H1 (cell line): ENCODE measurements at regions not wholly inside any gene's neighbourhood (a gene's known extent, or its start where the extent isn't known, plus 50 kb on each side); places are given as distances from the start of the nearest gene placed in this dataset.

Experiments
- CTCF ChIA-PET: fragments of 300-600 bp; sonication (Branson Sonifier 250); formaldehyde crosslinking; loops from one replicate; lab custom pipeline; 2021; ENCODE audit not compliant: partially characterized antibody; lab: Charles Lee
- POLR2A ChIA-PET: fragments of 300-600 bp; sonication (Branson Sonifier 250); formaldehyde crosslinking; loops from one replicate; lab custom pipeline; 2021; ENCODE audit warnings: inconsistent platforms; ENCODE audit not compliant: partially characterized antibody; lab: Charles Lee
- DNase-seq, 2 experiments: peaks; one replicate each; pipeline versions ENCODE4 v3.0.0 to v3.0.0-alpha.2; 2010 to 2022; ENCODE audit warnings: low spot score in 2 of 2, low read depth in 1 of 2, mixed read lengths in 1 of 2
- FAIRE-seq: peaks from 2 replicates; lab custom pipeline; 2011; peaks lifted over from hg19 to GRCh38; lab: Jason Lieb, UNC
- H2AFZ ChIP-seq: 2 replicates; pipeline ENCODE4 v1.8.1; 2012; ENCODE audit warnings: low read length, inconsistent platforms
- H2AK5ac ChIP-seq: 2 replicates; pipeline ENCODE4 v1.6.1; 2013; ENCODE audit warnings: low read depth, low read length
- H2BK120ac ChIP-seq: replicated peaks from 2 replicates; pipeline ENCODE3; 2013; ENCODE audit warnings: low read depth, low read length, inconsistent platforms
- H2BK12ac ChIP-seq: 2 replicates; pipeline ENCODE4 v1.6.1; 2013; ENCODE audit warnings: low read depth, low read length
- H2BK15ac ChIP-seq: 2 replicates; pipeline ENCODE4 v1.6.1; 2013; ENCODE audit warnings: low read length
- H2BK20ac ChIP-seq: 2 replicates; pipeline ENCODE4 v1.6.1; 2013; ENCODE audit warnings: low read length
- H2BK5ac ChIP-seq: 2 replicates; pipeline ENCODE4 v1.6.1; 2013; ENCODE audit warnings: low read depth, low read length
- H3K14ac ChIP-seq: 2 replicates; pipeline ENCODE4 v1.6.1; 2013; ENCODE audit warnings: inconsistent platforms; ENCODE audit not compliant: insufficient read length
- H3K18ac ChIP-seq: 2 replicates; pipeline ENCODE4 v1.6.1; 2013; ENCODE audit warnings: low read length; ENCODE audit errors: extremely low read depth
- H3K23ac ChIP-seq: 2 replicates; pipeline ENCODE4 v1.6.1; 2013; ENCODE audit warnings: inconsistent platforms; ENCODE audit not compliant: insufficient read length
- H3K23me2 ChIP-seq: 2 replicates; pipeline ENCODE4 v1.6.1; 2013; ENCODE audit warnings: low read depth, low read length
- H3K27ac ChIP-seq: 2 replicates; pipeline ENCODE4 v1.6.1; 2011; ENCODE audit warnings: low read depth, low read length, inconsistent platforms
- H3K27me3 ChIP-seq, 4 experiments: replicated peaks in 1 of 4; 1 replicate in 1 of 4; 2 replicates in 3 of 4; pipeline versions ENCODE4 v1.6.1 to v1.8.1; 2011 to 2013; ENCODE audit warnings: low read length in 3 of 4, mild to moderate bottlenecking in 3 of 4, inconsistent platforms in 2 of 4, mixed read lengths in 2 of 4, moderate library complexity in 1 of 4; ENCODE audit not compliant: control insufficient read depth in 3 of 4, insufficient read depth in 3 of 4; ENCODE audit errors: extremely low read depth in 1 of 4
- H3K36me3 ChIP-seq, 4 experiments: 2 replicates each; pipeline versions ENCODE4 v1.6.1 to v1.8.1; 2011 to 2013; ENCODE audit warnings: mild to moderate bottlenecking in 4 of 4, low read length in 3 of 4, moderate library complexity in 2 of 4, control low read depth in 1 of 4, inconsistent platforms in 1 of 4; ENCODE audit not compliant: insufficient read depth in 4 of 4, control insufficient read depth in 2 of 4
- H3K4ac ChIP-seq: replicated peaks from 2 replicates; pipeline ENCODE3; 2013; ENCODE audit warnings: low read length, low read depth, mixed read lengths, inconsistent platforms; ENCODE audit not compliant: insufficient read length
- H3K4me1 ChIP-seq, 4 experiments: replicated peaks in 1 of 4; 1 replicate in 1 of 4; 2 replicates in 3 of 4; pipeline versions ENCODE4 v1.6.1 to v1.8.1; 2011 to 2013; ENCODE audit warnings: low read length in 3 of 4, inconsistent platforms in 2 of 4, mixed read lengths in 1 of 4; ENCODE audit not compliant: insufficient read depth in 4 of 4, control insufficient read depth in 3 of 4
- H3K4me2 ChIP-seq, 2 experiments: 2 replicates each; pipeline versions ENCODE4 v1.6.1 to v1.8.1; 2011 to 2013; ENCODE audit warnings: low read depth in 2 of 2, low read length in 2 of 2, control low read depth in 1 of 2, inconsistent platforms in 1 of 2, mild to moderate bottlenecking in 1 of 2; ENCODE audit not compliant: insufficient read depth in 1 of 2
- H3K4me3 ChIP-seq, 4 experiments: fragments of 200-600, 300-600 bp in 1 of 4; sonication (generic), shearing (Covaris generic), sonication (Bioruptor Twin) in 1 of 4; 2 replicates each; pipeline versions ENCODE4 v1.5.1 to v1.8.1; 2011 to 2016; ENCODE audit warnings: low read length in 4 of 4, low read depth in 3 of 4, control low read depth in 2 of 4, inconsistent platforms in 2 of 4, mild to moderate bottlenecking in 2 of 4, mixed read lengths in 1 of 4, moderate library complexity in 1 of 4; ENCODE audit not compliant: insufficient read depth in 2 of 4; ENCODE audit errors: extremely low read depth in 1 of 4
- H3K56ac ChIP-seq: replicated peaks from 2 replicates; pipeline ENCODE3; 2013; ENCODE audit warnings: low read depth, mild to moderate bottlenecking, mixed read lengths, low read length, inconsistent platforms; ENCODE audit not compliant: insufficient read length
- H3K79me1 ChIP-seq: 2 replicates; pipeline ENCODE4 v1.6.1; 2013; ENCODE audit warnings: low read depth, low read length, control low read depth
- H3K79me2 ChIP-seq, 2 experiments: 2 replicates each; pipeline versions ENCODE4 v1.6.1 to v1.8.1; 2012 to 2013; ENCODE audit warnings: low read length in 2 of 2, mild to moderate bottlenecking in 2 of 2, inconsistent platforms in 1 of 2; ENCODE audit not compliant: insufficient read depth in 2 of 2, control insufficient read depth in 1 of 2
- H3K9ac ChIP-seq, 4 experiments: replicated peaks in 1 of 4; 1 replicate in 1 of 4; 2 replicates in 3 of 4; pipeline versions ENCODE4 v1.6.1 to v1.8.1; 2011 to 2013; ENCODE audit warnings: low read depth in 3 of 4, low read length in 3 of 4, control low read depth in 2 of 4, mild to moderate bottlenecking in 2 of 4, moderate library complexity in 2 of 4, inconsistent platforms in 1 of 4; ENCODE audit errors: extremely low read depth in 1 of 4
- H3K9me3 ChIP-seq, 2 experiments: 2 replicates each; pipeline versions ENCODE4 v1.6.1 to v1.8.1; 2012 to 2013; ENCODE audit warnings: mild to moderate bottlenecking in 2 of 2, moderate library complexity in 2 of 2, control low read depth in 1 of 2, inconsistent platforms in 1 of 2, low read depth in 1 of 2, low read length in 1 of 2, mixed read lengths in 1 of 2; ENCODE audit not compliant: insufficient read depth in 2 of 2
- H4K20me1 ChIP-seq, 2 experiments: replicated peaks in 1 of 2; 2 replicates each; pipeline versions ENCODE3 to v1.8.1; 2011 to 2013; ENCODE audit warnings: inconsistent platforms in 2 of 2, low read length in 2 of 2, mild to moderate bottlenecking in 1 of 2; ENCODE audit not compliant: insufficient read depth in 2 of 2, control insufficient read depth in 1 of 2
- H4K5ac ChIP-seq: 2 replicates; pipeline ENCODE4 v1.6.1; 2013; ENCODE audit warnings: low read length, low read depth, mixed read lengths, inconsistent platforms; ENCODE audit not compliant: insufficient read length
- H4K8ac ChIP-seq: 2 replicates; pipeline ENCODE4 v1.8.0; 2013; ENCODE audit warnings: mild to moderate bottlenecking, moderate library complexity, low read length, inconsistent platforms; ENCODE audit not compliant: insufficient read depth; ENCODE audit errors: extremely low read depth
- H4K91ac ChIP-seq: replicated peaks from 2 replicates; pipeline ENCODE3; 2013; ENCODE audit warnings: low read length, mixed read lengths, inconsistent platforms; ENCODE audit not compliant: insufficient read length
- CTBP2 ChIP-seq: IDR thresholded peaks from 2 replicates; pipeline ENCODE4 v1.7.0; 2011; ENCODE audit warnings: borderline replicate concordance, mild to moderate bottlenecking, moderate library complexity, mixed read lengths, low read length; ENCODE audit not compliant: insufficient read depth, insufficient read length
- EGR1 ChIP-seq: IDR thresholded peaks from 2 replicates; pipeline ENCODE4 v1.6.1; 2011; ENCODE audit warnings: low read depth, low read length, borderline replicate concordance
- KDM4A ChIP-seq: IDR thresholded peaks from one replicate; pipeline ENCODE4 v1.7.1; 2012; ENCODE audit warnings: low read depth, mild to moderate bottlenecking, moderate library complexity, low read length, inconsistent platforms; ENCODE audit not compliant: severe bottlenecking
- PHF8 ChIP-seq: fragments of 200-600 bp; sonication (generic); conservative IDR thresholded peaks from 2 replicates; pipeline ENCODE4 v1.7.1; 2012; ENCODE audit warnings: low read depth, mild to moderate bottlenecking, inconsistent platforms, low read length, moderate library complexity
- SP2 ChIP-seq: IDR thresholded peaks from 2 replicates; pipeline ENCODE4 v1.6.1; 2012; ENCODE audit warnings: mild to moderate bottlenecking, low read length, inconsistent platforms
- TBP ChIP-seq: IDR thresholded peaks from 2 replicates; pipeline ENCODE4 v1.6.1; 2011; ENCODE audit warnings: low read depth, low read length, improper control_type of control experiment
- WGBS, 2 experiments: shearing (Covaris generic) in 1 of 2; methylation state at CpG; one replicate each; pipeline versions ENCODE4 v1.1.6 to v1.1.7; 2013 to 2015; ENCODE audit warnings: low lambda C conversion rate in 2 of 2, mixed read lengths in 2 of 2, inconsistent platforms in 1 of 2, low coverage in 1 of 2, missing lambda C conversion rate in 1 of 2; ENCODE audit not compliant: insufficient replicate concordance in 2 of 2, insufficient coverage in 1 of 2, insufficient read length in 1 of 2; ENCODE audit errors: extremely low coverage in 1 of 2, missing lambda C conversion rate in 1 of 2; 5-methylcytosine and 5-hydroxymethylcytosine counted together
- TF ChIP-seq, protein P1 (sequence below), 3 experiments: IDR thresholded peaks; 1 replicate in 2 of 3; 2 replicates in 1 of 3; pipeline versions ENCODE4 v1.5.1 to v1.6.1; 2011; ENCODE audit warnings: low read length in 3 of 3, mild to moderate bottlenecking in 3 of 3, inconsistent platforms in 2 of 3, low read depth in 1 of 3, moderate library complexity in 1 of 3; ENCODE audit not compliant: insufficient read depth in 1 of 3; ENCODE audit errors: control extremely low read depth in 1 of 3

GRCh38 chr2:160976797-160977196, 183.4 kb upstream of the TANK start:
- H3K14ac ChIP-seq = no peak overlapping the region
- no peak overlapping the region for H2BK15ac ChIP-seq
- no peak overlapping the region for H3K27ac ChIP-seq
- no peak overlapping the region for H3K4ac ChIP-seq
- no peak overlapping the region for H3K9ac ChIP-seq
- H4K8ac ChIP-seq = no peak overlapping the region
- no peaks in the 10 kb centered on the region for H3K79me1 ChIP-seq
- FAIRE-seq (no peak), DNase-seq (no peak)
- H3K4me1 ChIP-seq = no peaks in the 10 kb centered on the region
- no peak for TF ChIP-seq KDM4A
- no peak for TF ChIP-seq PHF8
- no peak for TF ChIP-seq CTBP2
- TF ChIP-seq, protein P1, sequence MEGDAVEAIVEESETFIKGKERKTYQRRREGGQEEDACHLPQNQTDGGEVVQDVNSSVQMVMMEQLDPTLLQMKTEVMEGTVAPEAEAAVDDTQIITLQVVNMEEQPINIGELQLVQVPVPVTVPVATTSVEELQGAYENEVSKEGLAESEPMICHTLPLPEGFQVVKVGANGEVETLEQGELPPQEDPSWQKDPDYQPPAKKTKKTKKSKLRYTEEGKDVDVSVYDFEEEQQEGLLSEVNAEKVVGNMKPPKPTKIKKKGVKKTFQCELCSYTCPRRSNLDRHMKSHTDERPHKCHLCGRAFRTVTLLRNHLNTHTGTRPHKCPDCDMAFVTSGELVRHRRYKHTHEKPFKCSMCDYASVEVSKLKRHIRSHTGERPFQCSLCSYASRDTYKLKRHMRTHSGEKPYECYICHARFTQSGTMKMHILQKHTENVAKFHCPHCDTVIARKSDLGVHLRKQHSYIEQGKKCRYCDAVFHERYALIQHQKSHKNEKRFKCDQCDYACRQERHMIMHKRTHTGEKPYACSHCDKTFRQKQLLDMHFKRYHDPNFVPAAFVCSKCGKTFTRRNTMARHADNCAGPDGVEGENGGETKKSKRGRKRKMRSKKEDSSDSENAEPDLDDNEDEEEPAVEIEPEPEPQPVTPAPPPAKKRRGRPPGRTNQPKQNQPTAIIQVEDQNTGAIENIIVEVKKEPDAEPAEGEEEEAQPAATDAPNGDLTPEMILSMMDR (IDR thresholded peaks at IDR 0.05; ENCODE audit: control extremely low read depth in 1 of 3, insufficient read depth in 1 of 3, low read depth in 1 of 3, low read length in 3 of 3) = no peak
- TF ChIP-seq TBP = no peak
- TF ChIP-seq EGR1 = no peak
- no peak for TF ChIP-seq SP2
- H3K18ac ChIP-seq = no peak overlapping the region
- H2BK12ac ChIP-seq = no peak overlapping the region
- H3K4me3 ChIP-seq = no peak overlapping the region
- no peak overlapping the region for H3K4me2 ChIP-seq
- H2BK120ac ChIP-seq = no peak overlapping the region
- no peak overlapping the region for H3K56ac ChIP-seq
- no peaks in the 10 kb centered on the region for H3K36me3 ChIP-seq
- no peak overlapping the region for H2AK5ac ChIP-seq
- CTCF ChIA-PET = interaction anchor here (0.6 to 2.7 kb wide), 6 partner anchors 15 to 765 kb away, joined by 3 to 11 read pairs (median 4); no protein-coding TSS in a partner anchor
- H3K9me3 ChIP-seq = peaks cover 0 to 4% of the 10 kb centered on the region in 2 experiments; a peak in 1 of 4 replicates
- H4K5ac ChIP-seq = no peak overlapping the region
- no peaks in the 10 kb centered on the region for H3K79me2 ChIP-seq
- 90% methylated on average over 2 of the region's 2 CpGs; no CpG with 5 or more reads in 1 of the 2 experiments for WGBS, 2 experiments
- no peaks in the 10 kb centered on the region for H3K23me2 ChIP-seq
- no peaks in the 10 kb centered on the region for H3K27me3 ChIP-seq
- H3K23ac ChIP-seq = no peak overlapping the region
- H2BK5ac ChIP-seq = no peak overlapping the region
- POLR2A ChIA-PET = no interaction called here
- no peaks in the 10 kb centered on the region for H4K20me1 ChIP-seq
- no peak overlapping the region for H2BK20ac ChIP-seq
- no peak overlapping the region for H2AFZ ChIP-seq
- no peak overlapping the region for H4K91ac ChIP-seq
